ENCODE measurements at regions not wholly inside any gene's neighbourhood (a gene's known extent, or its start where the extent isn't known, plus 50 kb on each side); places are given as distances from the start of the nearest gene placed in this dataset.

DNA sequence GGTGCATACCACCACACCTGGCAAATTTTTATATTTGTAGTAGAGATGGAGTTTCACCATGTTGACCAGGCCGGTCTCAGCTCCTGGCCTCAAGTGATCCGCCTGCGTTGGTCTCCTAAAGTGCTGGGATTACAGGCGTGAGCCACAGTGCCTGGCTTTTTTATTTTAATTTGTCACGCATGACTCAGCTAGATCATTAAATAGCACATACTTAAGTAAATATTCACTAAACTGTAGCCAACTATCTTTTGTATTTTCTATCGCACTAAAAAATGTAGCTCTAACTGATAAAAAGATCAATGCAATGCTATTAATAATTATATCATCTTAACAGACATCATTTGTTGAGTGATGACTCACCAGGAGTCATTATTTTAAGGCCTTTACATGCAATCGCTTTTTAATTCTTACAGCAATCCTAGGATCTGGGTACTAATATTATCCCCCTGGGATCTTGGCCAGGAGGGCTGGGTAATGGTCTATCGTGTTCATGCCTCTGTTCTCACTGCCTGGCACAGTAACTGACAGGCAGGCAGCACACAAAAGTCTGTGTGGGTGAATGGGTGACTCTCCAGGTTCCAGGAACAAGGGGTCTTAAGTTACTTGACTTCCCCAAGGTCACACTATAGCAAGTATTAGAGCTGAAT lies 693.5 kb upstream of the EEF2KMT start:
- Histone ChIP-seq H3K9me3 (ENCODE audit: severe bottlenecking) (no peaks in the 10 kb centered on the region), H3K36me3 (ENCODE audit: low read depth) (no peaks in the 10 kb centered on the region), H3K27me3 (ENCODE audit: insufficient read depth, poor library complexity, severe bottlenecking) (no peaks in the 10 kb centered on the region), H3K27ac (ENCODE audit: poor library complexity, severe bottlenecking) (no peak overlapping the region), H3K4me3 (ENCODE audit: severe bottlenecking) (no peak overlapping the region), H3K4me1 (ENCODE audit: insufficient read depth, poor library complexity, severe bottlenecking) (no peaks in the 10 kb centered on the region)
- ATAC-seq (ENCODE audit: low read depth) (no peak; the same call in 2 of the 3 replicates), DNase-seq (ENCODE audit: low spot score) (no peak)
- TF ChIP-seq, protein P1, sequence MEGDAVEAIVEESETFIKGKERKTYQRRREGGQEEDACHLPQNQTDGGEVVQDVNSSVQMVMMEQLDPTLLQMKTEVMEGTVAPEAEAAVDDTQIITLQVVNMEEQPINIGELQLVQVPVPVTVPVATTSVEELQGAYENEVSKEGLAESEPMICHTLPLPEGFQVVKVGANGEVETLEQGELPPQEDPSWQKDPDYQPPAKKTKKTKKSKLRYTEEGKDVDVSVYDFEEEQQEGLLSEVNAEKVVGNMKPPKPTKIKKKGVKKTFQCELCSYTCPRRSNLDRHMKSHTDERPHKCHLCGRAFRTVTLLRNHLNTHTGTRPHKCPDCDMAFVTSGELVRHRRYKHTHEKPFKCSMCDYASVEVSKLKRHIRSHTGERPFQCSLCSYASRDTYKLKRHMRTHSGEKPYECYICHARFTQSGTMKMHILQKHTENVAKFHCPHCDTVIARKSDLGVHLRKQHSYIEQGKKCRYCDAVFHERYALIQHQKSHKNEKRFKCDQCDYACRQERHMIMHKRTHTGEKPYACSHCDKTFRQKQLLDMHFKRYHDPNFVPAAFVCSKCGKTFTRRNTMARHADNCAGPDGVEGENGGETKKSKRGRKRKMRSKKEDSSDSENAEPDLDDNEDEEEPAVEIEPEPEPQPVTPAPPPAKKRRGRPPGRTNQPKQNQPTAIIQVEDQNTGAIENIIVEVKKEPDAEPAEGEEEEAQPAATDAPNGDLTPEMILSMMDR (IDR thresholded peaks at IDR 0.05; ENCODE audit: poor library complexity, severe bottlenecking): no peak

DNA sequence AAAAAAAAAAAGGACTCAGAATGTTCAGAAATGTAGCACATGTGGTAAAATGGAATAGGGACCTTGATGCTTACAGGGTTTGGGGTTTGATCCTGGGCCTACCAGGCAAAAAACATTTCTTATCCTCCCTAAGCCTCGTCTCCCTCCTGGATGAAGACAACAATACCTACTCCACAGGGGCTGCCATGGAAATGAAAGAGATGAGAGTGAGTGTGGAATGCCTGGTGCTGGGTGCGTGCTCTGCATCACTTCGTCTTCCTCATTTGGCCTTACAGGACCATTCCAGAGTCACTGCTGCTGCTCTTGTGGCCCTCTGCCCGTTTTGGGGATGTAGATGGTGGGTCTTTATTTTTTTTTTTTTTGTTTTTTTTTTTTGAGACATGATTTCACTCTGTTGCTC lies 692.9 kb upstream of the EEF2KMT start:
- ATAC-seq (ENCODE audit: low read depth) (no peak), DNase-seq (ENCODE audit: low spot score) (no peak)
- no peaks in the 10 kb centered on the region for H3K4me1 ChIP-seq (ENCODE audit: insufficient read depth, poor library complexity, severe bottlenecking)
- H3K36me3 ChIP-seq (ENCODE audit: low read depth): no peaks in the 10 kb centered on the region
- no peak overlapping the region for H3K4me3 ChIP-seq (ENCODE audit: severe bottlenecking)
- TF ChIP-seq, protein P1 (IDR thresholded peaks at IDR 0.05; ENCODE audit: poor library complexity, severe bottlenecking): no peak
- no peaks in the 10 kb centered on the region for H3K9me3 ChIP-seq (ENCODE audit: severe bottlenecking)
- H3K27me3 ChIP-seq (ENCODE audit: insufficient read depth, poor library complexity, severe bottlenecking): no peaks in the 10 kb centered on the region
- no peak overlapping the region for H3K27ac ChIP-seq (ENCODE audit: poor library complexity, severe bottlenecking)

DNA sequence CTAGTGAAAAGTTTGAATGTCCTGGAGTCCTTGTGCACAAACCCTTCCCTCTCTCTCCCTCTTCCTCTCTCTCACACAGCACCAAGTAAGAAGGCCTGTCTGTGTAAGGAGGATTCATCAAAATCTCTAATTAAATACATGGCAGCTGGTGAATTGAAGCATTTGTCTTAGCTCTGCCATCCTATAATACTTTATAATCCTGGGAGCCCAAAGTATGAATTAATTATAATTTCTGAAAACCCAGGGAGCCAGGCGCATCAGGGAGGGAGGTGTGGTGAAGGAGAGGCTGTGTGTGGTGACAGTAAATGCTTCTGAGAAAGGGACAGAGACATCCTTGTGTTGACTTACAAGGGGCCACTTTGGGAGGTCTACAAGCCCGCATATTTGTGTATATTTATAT lies 691.4 kb upstream of the EEF2KMT start:
- Histone ChIP-seq H3K27ac (ENCODE audit: poor library complexity, severe bottlenecking) (no peak overlapping the region), H3K9me3 (ENCODE audit: severe bottlenecking) (no peaks in the 10 kb centered on the region), H3K4me1 (ENCODE audit: insufficient read depth, poor library complexity, severe bottlenecking) (no peaks in the 10 kb centered on the region), H3K36me3 (ENCODE audit: low read depth) (no peaks in the 10 kb centered on the region), H3K4me3 (ENCODE audit: severe bottlenecking) (no peak overlapping the region), H3K27me3 (ENCODE audit: insufficient read depth, poor library complexity, severe bottlenecking) (no peaks in the 10 kb centered on the region)
- ATAC-seq (ENCODE audit: low read depth) (no peak), DNase-seq (ENCODE audit: low spot score) (no peak)
- TF ChIP-seq, protein P1 (IDR thresholded peaks at IDR 0.05; ENCODE audit: poor library complexity, severe bottlenecking): no peak

DNA sequence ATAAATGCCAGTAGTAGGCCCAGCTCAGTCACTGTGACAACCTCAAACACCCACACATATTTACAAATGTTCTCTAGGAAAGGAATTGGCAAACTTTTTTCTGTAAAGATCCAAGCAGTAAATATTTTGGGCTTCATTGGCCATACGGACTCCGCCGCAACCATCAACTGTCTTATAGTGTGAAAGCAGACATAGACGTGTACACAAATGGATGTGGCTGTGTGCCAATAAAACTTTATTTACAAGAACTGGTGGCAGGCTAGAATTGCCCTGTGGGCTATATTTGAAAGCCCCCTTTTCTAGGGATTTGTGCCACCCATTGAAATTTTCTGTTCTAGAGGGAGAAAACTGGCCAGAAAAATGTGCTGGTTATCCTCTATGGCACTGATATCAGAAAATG lies 683.8 kb upstream of the EEF2KMT start:
- ATAC-seq (ENCODE audit: low read depth) (no peak), DNase-seq (ENCODE audit: low spot score) (no peak)
- Histone ChIP-seq H3K27ac (ENCODE audit: poor library complexity, severe bottlenecking) (no peak overlapping the region), H3K27me3 (ENCODE audit: insufficient read depth, poor library complexity, severe bottlenecking) (no peaks in the 10 kb centered on the region), H3K4me3 (ENCODE audit: severe bottlenecking) (no peak overlapping the region), H3K36me3 (ENCODE audit: low read depth) (no peaks in the 10 kb centered on the region), H3K9me3 (ENCODE audit: severe bottlenecking) (no peaks in the 10 kb centered on the region), H3K4me1 (ENCODE audit: insufficient read depth, poor library complexity, severe bottlenecking) (no peaks in the 10 kb centered on the region)
- TF ChIP-seq, protein P1 (IDR thresholded peaks at IDR 0.05; ENCODE audit: poor library complexity, severe bottlenecking): no peak

DNA sequence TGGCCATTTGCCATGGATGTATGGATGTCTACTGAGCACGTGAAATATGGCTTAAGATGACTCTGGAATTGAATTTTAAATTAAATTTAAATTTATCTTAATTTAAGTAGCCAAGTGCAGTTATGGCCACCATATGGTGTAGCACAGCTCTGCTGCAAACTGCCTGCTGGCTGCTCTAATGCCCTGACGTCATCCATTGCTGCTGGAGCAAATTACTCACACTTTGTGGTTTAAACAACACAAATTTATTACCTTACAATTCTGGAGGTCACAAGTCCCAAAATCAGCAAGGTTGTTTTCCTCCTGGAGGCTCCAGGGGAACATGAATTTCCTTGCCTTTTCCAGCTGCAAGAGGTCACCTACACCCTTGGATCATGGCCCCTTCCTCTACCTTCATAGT lies 679.3 kb upstream of the EEF2KMT start:
- Histone ChIP-seq H3K9me3 (ENCODE audit: severe bottlenecking) (no peaks in the 10 kb centered on the region), H3K4me1 (ENCODE audit: insufficient read depth, poor library complexity, severe bottlenecking) (no peaks in the 10 kb centered on the region), H3K27ac (ENCODE audit: poor library complexity, severe bottlenecking) (no peak overlapping the region), H3K36me3 (ENCODE audit: low read depth) (no peaks in the 10 kb centered on the region), H3K27me3 (ENCODE audit: insufficient read depth, poor library complexity, severe bottlenecking) (no peaks in the 10 kb centered on the region), H3K4me3 (ENCODE audit: severe bottlenecking) (no peak overlapping the region)
- DNase-seq (ENCODE audit: low spot score): no peak
- 0 out of 3 replicates have a peak, but pooled peaks have one; percentile 35 for ATAC-seq (ENCODE audit: low read depth)
- TF ChIP-seq, protein P1 (IDR thresholded peaks at IDR 0.05; ENCODE audit: poor library complexity, severe bottlenecking): no peak
